ENCODE measurements at regions not wholly inside any gene's neighbourhood (a gene's known extent, or its start where the extent isn't known, plus 50 kb on each side); places are given as distances from the start of the nearest gene placed in this dataset.

- TF ChIP-seq EP300 (IDR thresholded peaks at IDR 0.05; ENCODE audit: borderline replicate concordance in 1 of 2, low read depth in 1 of 2, low read length in 1 of 2) (no peak), SIN3A (IDR thresholded peaks at IDR 0.05; ENCODE audit: borderline replicate concordance, low read depth, low read length) (no peak), NRF1 (IDR thresholded peaks at IDR 0.05; ENCODE audit: low read depth, low read length) (no peak), REST (IDR thresholded peaks at IDR 0.05; ENCODE audit: low read depth, low read length) (no peak)
- TF ChIP-seq, protein P1, sequence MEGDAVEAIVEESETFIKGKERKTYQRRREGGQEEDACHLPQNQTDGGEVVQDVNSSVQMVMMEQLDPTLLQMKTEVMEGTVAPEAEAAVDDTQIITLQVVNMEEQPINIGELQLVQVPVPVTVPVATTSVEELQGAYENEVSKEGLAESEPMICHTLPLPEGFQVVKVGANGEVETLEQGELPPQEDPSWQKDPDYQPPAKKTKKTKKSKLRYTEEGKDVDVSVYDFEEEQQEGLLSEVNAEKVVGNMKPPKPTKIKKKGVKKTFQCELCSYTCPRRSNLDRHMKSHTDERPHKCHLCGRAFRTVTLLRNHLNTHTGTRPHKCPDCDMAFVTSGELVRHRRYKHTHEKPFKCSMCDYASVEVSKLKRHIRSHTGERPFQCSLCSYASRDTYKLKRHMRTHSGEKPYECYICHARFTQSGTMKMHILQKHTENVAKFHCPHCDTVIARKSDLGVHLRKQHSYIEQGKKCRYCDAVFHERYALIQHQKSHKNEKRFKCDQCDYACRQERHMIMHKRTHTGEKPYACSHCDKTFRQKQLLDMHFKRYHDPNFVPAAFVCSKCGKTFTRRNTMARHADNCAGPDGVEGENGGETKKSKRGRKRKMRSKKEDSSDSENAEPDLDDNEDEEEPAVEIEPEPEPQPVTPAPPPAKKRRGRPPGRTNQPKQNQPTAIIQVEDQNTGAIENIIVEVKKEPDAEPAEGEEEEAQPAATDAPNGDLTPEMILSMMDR (IDR thresholded peaks at IDR 0.05): no peak
- TF ChIP-seq, protein P2, sequence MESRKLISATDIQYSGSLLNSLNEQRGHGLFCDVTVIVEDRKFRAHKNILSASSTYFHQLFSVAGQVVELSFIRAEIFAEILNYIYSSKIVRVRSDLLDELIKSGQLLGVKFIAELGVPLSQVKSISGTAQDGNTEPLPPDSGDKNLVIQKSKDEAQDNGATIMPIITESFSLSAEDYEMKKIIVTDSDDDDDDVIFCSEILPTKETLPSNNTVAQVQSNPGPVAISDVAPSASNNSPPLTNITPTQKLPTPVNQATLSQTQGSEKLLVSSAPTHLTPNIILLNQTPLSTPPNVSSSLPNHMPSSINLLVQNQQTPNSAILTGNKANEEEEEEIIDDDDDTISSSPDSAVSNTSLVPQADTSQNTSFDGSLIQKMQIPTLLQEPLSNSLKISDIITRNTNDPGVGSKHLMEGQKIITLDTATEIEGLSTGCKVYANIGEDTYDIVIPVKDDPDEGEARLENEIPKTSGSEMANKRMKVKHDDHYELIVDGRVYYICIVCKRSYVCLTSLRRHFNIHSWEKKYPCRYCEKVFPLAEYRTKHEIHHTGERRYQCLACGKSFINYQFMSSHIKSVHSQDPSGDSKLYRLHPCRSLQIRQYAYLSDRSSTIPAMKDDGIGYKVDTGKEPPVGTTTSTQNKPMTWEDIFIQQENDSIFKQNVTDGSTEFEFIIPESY (IDR thresholded peaks at IDR 0.05; ENCODE audit: borderline replicate concordance, low read depth): no peak
Observed at GRCh38 chr16:22734368-22734767, 79.6 kb upstream of the HS3ST2 start.

Measured in SK-N-SH (cell line).